ENCODE measurements at regions not wholly inside any gene's neighbourhood (a gene's known extent, or its start where the extent isn't known, plus 50 kb on each side); places are given as distances from the start of the nearest gene placed in this dataset.

GRCh38 chr13:100942742-100943141 lies 268.1 kb upstream of the TMTC4 start:
- no peak for TF ChIP-seq CTCF (IDR thresholded peaks at IDR 0.05)
- no peak for TF ChIP-seq POLR2A (IDR thresholded peaks at IDR 0.05)

All from body of pancreas (tissue), 4 donors.